ENCODE measurements at regions not wholly inside any gene's neighbourhood (a gene's known extent, or its start where the extent isn't known, plus 50 kb on each side); places are given as distances from the start of the nearest gene placed in this dataset.

- 71 to 72% methylated on average over 5 of the region's 5 CpGs for WGBS, 2 experiments (ENCODE audit: low coverage in 1 of 2, low lambda C conversion rate in 2 of 2, missing lambda C conversion rate in 2 of 2)
- Histone ChIP-seq H3K9ac (no peak overlapping the region), H3K4me3 (no peak overlapping the region), H3K9me3 (ENCODE audit: low read depth) (peaks cover under 1% of the 10 kb centered on the region), H3K27ac (no peak overlapping the region), H3K79me2 (ENCODE audit: insufficient read depth) (no peaks in the 10 kb centered on the region), H3K4me2 (ENCODE audit: unreplicated experiment) (no peak overlapping the region), H3K36me3 (ENCODE audit: low read depth) (no peaks in the 10 kb centered on the region), H3K4me1 (ENCODE audit: insufficient read depth) (no peaks in the 10 kb centered on the region), H4K20me1 (ENCODE audit: insufficient read depth) (no peaks in the 10 kb centered on the region), H2AFZ (no peak overlapping the region), H3K9me2 (ENCODE audit: insufficient read depth) (no peaks in the 10 kb centered on the region), H3K27me3 (replicated peaks; ENCODE audit: insufficient read depth) (no peaks in the 10 kb centered on the region), H3F3A (ENCODE audit: insufficient read depth) (no peaks in the 10 kb centered on the region)
- no peak for DNase-seq
- TF ChIP-seq EZH2 (IDR thresholded peaks at IDR 0.05; ENCODE audit: insufficient read depth, poor library complexity, severe bottlenecking) (no peak), EZH2phosphoT487 (IDR thresholded peaks at IDR 0.05; ENCODE audit: insufficient read depth, low read depth) (no peak)
- in situ Hi-C loops (cut with MboI): no loop called here
Observed at GRCh38 chr6:170124836-170125235, 166.0 kb downstream of the DLL1 start.

- TF ChIP-seq EZH2phosphoT487 (IDR thresholded peaks at IDR 0.05; ENCODE audit: insufficient read depth, low read depth) (no peak), EZH2 (IDR thresholded peaks at IDR 0.05; ENCODE audit: insufficient read depth, poor library complexity, severe bottlenecking) (no peak)
- H3F3A ChIP-seq (ENCODE audit: insufficient read depth): no peaks in the 10 kb centered on the region
- H3K36me3 ChIP-seq (ENCODE audit: low read depth): no peaks in the 10 kb centered on the region
- H3K9ac ChIP-seq: no peak overlapping the region
- H3K9me2 ChIP-seq (ENCODE audit: insufficient read depth): no peaks in the 10 kb centered on the region
- no peak overlapping the region for H3K4me2 ChIP-seq (ENCODE audit: unreplicated experiment)
- no peak for DNase-seq
- no peak overlapping the region for H3K27ac ChIP-seq
- no peaks in the 10 kb centered on the region for H3K79me2 ChIP-seq (ENCODE audit: insufficient read depth)
- H2AFZ ChIP-seq: no peak overlapping the region
- H3K4me3 ChIP-seq: no peak overlapping the region
- in situ Hi-C loops (cut with MboI): no loop called here
- H4K20me1 ChIP-seq (ENCODE audit: insufficient read depth): no peaks in the 10 kb centered on the region
- H3K9me3 ChIP-seq (ENCODE audit: low read depth): peaks cover 8% of the 10 kb centered on the region
- no peaks in the 10 kb centered on the region for H3K4me1 ChIP-seq (ENCODE audit: insufficient read depth)
- WGBS, 2 experiments (ENCODE audit: low coverage in 1 of 2, low lambda C conversion rate in 2 of 2, missing lambda C conversion rate in 2 of 2): 36 to 37% methylated on average over 2 of the region's 2 CpGs
- H3K27me3 ChIP-seq (replicated peaks; ENCODE audit: insufficient read depth): no peaks in the 10 kb centered on the region
Observed at GRCh38 chr6:170124150-170124549, 166.7 kb downstream of the DLL1 start.

- H3K27ac ChIP-seq: no peak overlapping the region
- H3K4me2 ChIP-seq (ENCODE audit: unreplicated experiment): no peak overlapping the region
- H3K79me2 ChIP-seq (ENCODE audit: insufficient read depth): no peaks in the 10 kb centered on the region
- peaks cover 8% of the 10 kb centered on the region for H3K9me3 ChIP-seq (ENCODE audit: low read depth)
- TF ChIP-seq EZH2phosphoT487 (IDR thresholded peaks at IDR 0.05; ENCODE audit: insufficient read depth, low read depth): no peak
- no peak for TF ChIP-seq EZH2 (IDR thresholded peaks at IDR 0.05; ENCODE audit: insufficient read depth, poor library complexity, severe bottlenecking)
- no peaks in the 10 kb centered on the region for H3K36me3 ChIP-seq (ENCODE audit: low read depth)
- DNase-seq: no peak
- no peaks in the 10 kb centered on the region for H3K27me3 ChIP-seq (replicated peaks; ENCODE audit: insufficient read depth)
- 43 to 70% methylated on average over 1 of the region's 1 CpG for WGBS, 2 experiments (ENCODE audit: low coverage in 1 of 2, low lambda C conversion rate in 2 of 2, missing lambda C conversion rate in 2 of 2)
- in situ Hi-C loops (cut with MboI): no loop called here
- no peak overlapping the region for H3K9ac ChIP-seq
- no peaks in the 10 kb centered on the region for H4K20me1 ChIP-seq (ENCODE audit: insufficient read depth)
- no peaks in the 10 kb centered on the region for H3K9me2 ChIP-seq (ENCODE audit: insufficient read depth)
- no peak overlapping the region for H2AFZ ChIP-seq
- no peaks in the 10 kb centered on the region for H3F3A ChIP-seq (ENCODE audit: insufficient read depth)
- no peaks in the 10 kb centered on the region for H3K4me1 ChIP-seq (ENCODE audit: insufficient read depth)
- H3K4me3 ChIP-seq: no peak overlapping the region
Observed at GRCh38 chr6:170122651-170123050, 168.2 kb downstream of the DLL1 start.

GRCh38 chr6:170117111-170117972 lies 173.5 kb downstream of the DLL1 start:
- H3K9ac ChIP-seq: no peak overlapping the region
- H2AFZ ChIP-seq: no peak overlapping the region
- H3K4me1 ChIP-seq (ENCODE audit: insufficient read depth): no peaks in the 10 kb centered on the region
- no peaks in the 10 kb centered on the region for H3K36me3 ChIP-seq (ENCODE audit: low read depth)
- WGBS, 2 experiments (ENCODE audit: low coverage in 1 of 2, low lambda C conversion rate in 2 of 2, missing lambda C conversion rate in 2 of 2): 55 to 56% methylated on average over 21 of the region's 21 CpGs
- H3F3A ChIP-seq (ENCODE audit: insufficient read depth): no peaks in the 10 kb centered on the region
- H3K9me3 ChIP-seq (ENCODE audit: low read depth): peaks cover 8% of the 10 kb centered on the region
- no peak for DNase-seq
- no peaks in the 10 kb centered on the region for H3K9me2 ChIP-seq (ENCODE audit: insufficient read depth)
- no peaks in the 10 kb centered on the region for H4K20me1 ChIP-seq (ENCODE audit: insufficient read depth)
- H3K27me3 ChIP-seq (replicated peaks; ENCODE audit: insufficient read depth): no peaks in the 10 kb centered on the region
- in situ Hi-C loops (cut with MboI): no loop called here
- TF ChIP-seq EZH2 (IDR thresholded peaks at IDR 0.05; ENCODE audit: insufficient read depth, poor library complexity, severe bottlenecking) (no peak), EZH2phosphoT487 (IDR thresholded peaks at IDR 0.05; ENCODE audit: insufficient read depth, low read depth) (no peak)
- no peak overlapping the region for H3K4me3 ChIP-seq
- no peak overlapping the region for H3K27ac ChIP-seq
- no peak overlapping the region for H3K4me2 ChIP-seq (ENCODE audit: unreplicated experiment)
- no peaks in the 10 kb centered on the region for H3K79me2 ChIP-seq (ENCODE audit: insufficient read depth)
